NCI-H524 treated with DMSO at 0.1 percent for 48 hours (cell line): ENCODE measurements at regions not wholly inside any gene's neighbourhood (a gene's known extent, or its start where the extent isn't known, plus 50 kb on each side); places are given as distances from the start of the nearest gene placed in this dataset.
"Not testable (repeated sequence)": the region's sequence is repeated elsewhere in the genome, so short reads cannot be mapped to it uniquely, and the experiment has no call there.

ENCODE experiments used
- DNase-seq: peaks from one replicate; lab custom pipeline; 2025; lab: John Stamatoyannopoulos, UW

DNA sequence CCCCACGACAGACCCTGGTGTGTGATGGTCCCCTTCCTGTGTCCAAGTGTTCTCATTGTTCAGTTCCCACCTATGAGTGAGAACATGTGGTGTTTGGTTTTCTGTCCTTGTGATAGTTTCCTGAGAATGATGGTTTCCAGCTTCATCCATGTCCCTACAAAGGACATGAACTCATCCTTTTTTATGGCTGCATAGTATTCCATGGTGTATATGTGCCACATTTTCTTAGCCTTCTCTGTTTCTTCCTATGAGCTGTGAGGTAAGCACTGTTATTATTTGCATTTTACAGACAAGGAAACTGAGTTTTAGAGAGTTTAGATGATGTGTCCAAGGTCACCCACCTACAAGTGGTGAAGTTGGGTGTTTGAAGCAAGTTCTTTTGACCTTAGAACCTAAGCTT is 51.1 kb upstream of the BNC1 start:
- not testable (repeated sequence) for DNase-seq

GRCh38 chr15:83339396-83339795 is 54.9 kb upstream of the BNC1 start:
- no peak for DNase-seq

DNA sequence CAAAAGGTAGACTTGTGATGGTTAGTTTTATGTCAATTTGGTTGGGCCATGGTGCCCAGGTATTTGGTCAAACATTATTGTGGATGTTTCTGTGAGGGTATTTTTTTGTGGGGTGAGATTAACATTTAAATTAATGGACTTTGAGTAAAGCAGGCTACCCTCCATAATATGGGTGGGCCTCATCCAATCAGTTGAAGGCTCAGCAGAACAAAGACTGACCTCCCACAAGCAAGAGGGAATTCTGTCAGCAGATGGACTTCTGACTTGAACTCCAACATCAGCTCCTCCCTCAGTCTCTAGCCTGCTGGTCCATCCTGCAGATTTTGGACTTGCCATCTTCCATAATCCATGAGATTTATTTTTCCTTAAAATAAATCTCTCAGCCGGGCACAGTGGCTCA is 55.6 kb upstream of the BNC1 start:
- no peak for DNase-seq

DNA sequence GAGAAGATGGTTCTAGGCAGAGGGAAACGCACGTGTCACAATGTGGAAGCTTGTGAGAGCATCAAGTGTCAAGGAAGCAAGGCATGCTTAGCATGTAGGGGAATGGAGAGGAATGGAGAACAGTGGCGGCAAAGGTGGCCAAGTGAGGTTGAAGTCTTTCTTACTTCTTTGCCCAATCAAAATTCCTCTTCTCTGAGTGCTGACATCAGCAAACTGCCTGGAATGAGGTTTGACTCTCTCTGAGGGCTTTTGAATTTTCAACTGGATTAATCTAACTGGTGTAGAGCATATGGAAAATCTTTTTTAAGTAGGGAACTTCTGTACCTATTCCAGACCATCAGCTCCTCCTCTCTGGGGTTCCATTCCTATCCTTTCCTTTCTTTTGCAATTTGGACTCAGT is 61.9 kb upstream of the BNC1 start:
- DNase-seq = no peak

GRCh38 chr15:83352119-83352518 is 67.7 kb upstream of the BNC1 start:
- no peak for DNase-seq

DNA sequence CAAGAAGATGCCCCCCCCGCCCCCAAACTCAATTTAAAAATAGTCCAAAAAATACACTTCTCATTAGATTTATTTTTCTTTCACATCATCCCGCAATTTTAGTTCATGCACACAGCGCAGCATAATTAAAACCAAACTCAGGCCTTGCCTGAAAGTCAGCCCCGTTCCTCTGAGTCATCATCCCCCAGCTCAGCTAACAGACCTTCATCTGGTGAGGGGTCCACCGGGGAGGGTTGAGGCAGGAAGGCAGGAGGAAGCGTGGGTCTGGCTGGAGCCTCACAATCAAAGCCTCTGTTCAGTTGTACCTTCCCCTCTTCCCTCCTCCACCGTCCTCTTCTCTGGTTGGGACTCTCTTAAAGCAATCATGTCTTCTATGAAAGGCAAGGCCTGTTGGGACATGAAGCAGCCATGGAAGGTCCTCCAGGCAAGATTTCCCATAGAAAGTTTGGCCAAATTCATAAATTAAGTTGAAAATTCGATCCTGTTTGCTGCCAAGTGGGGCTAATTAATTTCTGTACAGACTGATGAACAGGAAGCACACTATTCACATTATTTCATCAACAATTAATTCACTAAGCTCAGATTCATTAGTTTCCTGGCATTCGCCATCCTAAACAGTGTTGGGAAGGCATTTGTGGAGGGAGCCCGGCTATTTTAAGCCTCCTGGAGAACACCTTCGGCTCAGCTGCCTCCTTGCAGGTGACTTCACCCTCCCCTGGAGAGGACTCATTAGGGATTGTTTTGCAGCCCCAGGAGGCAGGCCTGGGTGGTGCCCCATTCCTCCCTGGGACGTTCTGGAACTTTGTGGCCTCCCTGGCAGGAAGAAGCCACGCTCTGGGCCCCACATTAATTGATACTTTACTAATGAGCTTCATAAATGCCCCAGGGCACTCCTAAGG is 72.3 kb upstream of the BNC1 start:
- no peak for DNase-seq

GRCh38 chr15:83358972-83359564 is 74.6 kb upstream of the BNC1 start:
- DNase-seq = no peak

DNA sequence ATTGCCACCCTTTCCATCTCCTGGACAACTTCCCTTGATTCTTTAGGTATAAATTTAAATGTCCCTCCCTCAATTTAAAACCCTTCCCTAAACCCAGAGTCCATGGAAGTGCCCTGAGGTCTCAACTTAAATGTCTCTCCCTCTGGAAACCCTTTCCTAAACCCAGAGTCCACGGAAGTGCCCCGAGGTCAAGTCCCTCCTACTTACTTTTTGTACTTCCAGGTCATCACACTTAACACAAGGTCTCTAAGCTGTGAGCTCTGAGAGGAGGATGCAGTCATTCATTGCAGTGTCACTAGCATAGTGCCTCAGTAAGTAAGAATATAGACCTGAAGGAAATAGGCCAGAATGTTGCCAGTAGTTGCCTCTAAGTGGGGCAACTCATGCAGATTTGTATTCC is 78.2 kb upstream of the BNC1 start:
- no peak for DNase-seq

GRCh38 chr15:83364501-83364900 is 80.0 kb upstream of the BNC1 start:
- DNase-seq = no peak

DNA sequence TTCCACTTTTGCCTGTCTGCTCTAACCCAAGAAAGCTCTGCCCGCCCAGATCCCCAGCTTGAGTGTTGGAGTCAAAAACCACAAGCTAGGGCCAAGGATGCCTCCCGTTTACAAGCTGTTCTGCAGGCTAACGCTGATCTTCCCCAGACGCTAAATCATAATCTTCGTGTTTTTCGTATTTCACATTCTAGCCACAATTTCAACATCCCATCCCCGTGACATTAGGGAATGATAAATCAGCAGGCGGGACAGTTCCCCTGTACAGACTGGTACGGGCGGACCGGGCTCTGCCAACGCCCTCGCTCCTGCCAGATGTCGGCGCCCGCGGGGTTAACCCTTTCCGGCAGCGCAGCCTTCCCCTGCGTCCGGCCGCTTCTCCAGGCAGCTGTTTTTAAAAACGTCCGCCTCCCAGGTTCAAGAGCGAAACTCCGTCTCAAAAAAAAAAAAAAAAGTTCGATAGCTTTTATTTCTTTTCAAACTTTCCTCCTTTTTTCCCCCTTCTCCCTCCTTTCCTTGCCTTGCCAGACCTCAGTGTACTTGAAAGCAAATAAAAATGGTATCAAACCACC is 81.0 kb upstream of the BNC1 start:
- peak; percentile 31 for DNase-seq

- peak; percentile 84 for DNase-seq
These were observed 74.7 kb upstream of the SH3GL3 start for GRCh38 chr15:83372434-83372891.

- no peak for DNase-seq
These were observed 68.1 kb upstream of the SH3GL3 start for GRCh38 chr15:83378921-83379578.

GRCh38 chr15:83379579-83379959 is 67.6 kb upstream of the SH3GL3 start:
- DNase-seq = no peak

- no peak for DNase-seq
These were observed 67.1 kb upstream of the SH3GL3 start for GRCh38 chr15:83380059-83380458.

GRCh38 chr15:83380682-83381081 is 66.5 kb upstream of the SH3GL3 start:
- peak; percentile 58 for DNase-seq

DNA sequence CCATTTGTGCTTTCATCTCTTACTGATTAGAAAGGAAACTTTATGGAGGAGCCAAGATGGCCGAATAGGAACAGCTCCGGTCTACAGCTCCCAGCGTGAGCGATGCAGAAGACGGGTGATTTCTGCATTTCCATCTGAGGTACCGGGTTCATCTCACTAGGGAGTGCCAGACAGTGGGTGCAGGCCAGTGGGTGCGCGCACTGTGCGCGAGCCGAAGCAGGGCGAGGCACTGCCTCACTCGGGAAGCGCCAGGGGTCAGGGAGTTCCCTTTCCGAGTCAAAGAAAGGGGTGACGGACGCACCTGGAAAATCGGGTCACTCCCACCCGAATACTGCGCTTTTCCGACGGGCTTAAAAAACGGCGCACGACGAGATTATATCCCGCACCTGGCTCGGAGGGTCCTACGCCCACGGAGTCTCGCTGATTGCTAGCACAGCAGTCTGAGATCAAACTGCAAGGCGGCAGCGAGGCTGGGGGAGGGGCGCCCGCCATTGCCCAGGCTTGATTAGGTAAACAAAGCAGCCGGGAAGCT is 63.5 kb upstream of the SH3GL3 start:
- not testable (repeated sequence) for DNase-seq

- no peak for DNase-seq
These were observed 51.0 kb upstream of the SH3GL3 start for GRCh38 chr15:83396101-83396500.
